Progenitor cell of endocrine pancreas (in vitro differentiated cells): ENCODE measurements at regions not wholly inside any gene's neighbourhood (a gene's known extent, or its start where the extent isn't known, plus 50 kb on each side); places are given as distances from the start of the nearest gene placed in this dataset.

Experiments
- DNase-seq: peaks from one replicate; pipeline ENCODE4 v3.0.0; 2021; ENCODE audit warnings: low spot score; ENCODE audit not compliant: unreplicated experiment
- H3K27ac Mint-ChIP-seq: 2 replicates; pipeline ENCODE4 v1.8.0; 2021; ENCODE audit warnings: mild to moderate bottlenecking, moderate library complexity, mixed read lengths
- H3K27me3 Mint-ChIP-seq: 2 replicates; pipeline ENCODE4 v1.8.0; 2021; ENCODE audit warnings: mixed read lengths
- H3K36me3 Mint-ChIP-seq: 2 replicates; pipeline ENCODE4 v1.8.0; 2022; ENCODE audit warnings: mixed read lengths; ENCODE audit not compliant: insufficient read depth
- H3K4me1 Mint-ChIP-seq: 2 replicates; pipeline ENCODE4 v1.8.0; 2021; ENCODE audit warnings: low read depth, mixed read lengths
- H3K4me3 Mint-ChIP-seq: 2 replicates; pipeline ENCODE4 v1.8.0; 2021; ENCODE audit warnings: low read depth, mild to moderate bottlenecking, moderate library complexity, mixed read lengths
- H3K9me3 Mint-ChIP-seq: 2 replicates; pipeline ENCODE4 v1.8.0; 2021; ENCODE audit warnings: low read depth, mixed read lengths
- TF ChIP-seq, protein P1 (sequence below): fragments of 200-600 bp; sonication (generic); IDR thresholded peaks from one replicate; pipeline ENCODE4 v1.5.0; 2021; ENCODE audit warnings: antibody characterized with exemption, mild to moderate bottlenecking; ENCODE audit not compliant: unreplicated experiment

DNA sequence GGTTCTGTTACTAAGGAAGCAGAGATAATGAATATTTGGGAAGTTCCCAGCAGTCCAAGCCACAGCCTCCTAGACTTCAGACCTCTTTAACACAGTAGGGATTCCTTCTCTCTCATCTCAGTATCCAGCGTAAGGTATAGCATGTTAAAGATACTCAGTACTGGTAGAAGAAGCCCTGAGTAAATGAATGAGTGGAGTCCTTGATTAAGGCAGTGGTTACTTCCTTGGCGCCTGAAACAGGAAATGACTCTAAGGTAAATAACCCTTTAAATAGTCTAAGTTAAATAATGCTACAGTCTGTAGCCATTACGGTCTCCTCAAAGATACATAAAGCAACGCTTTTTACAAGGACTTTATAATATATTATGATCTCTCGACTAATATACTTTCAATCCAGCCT is 650.8 kb upstream of the MIR17HG start:
- Mint-ChIP-seq H3K9me3 (no peaks in the 10 kb centered on the region), H3K4me1 (peaks cover 18% of the 10 kb centered on the region), H3K27me3 (no peaks in the 10 kb centered on the region), H3K27ac (no peak overlapping the region), H3K36me3 (no peaks in the 10 kb centered on the region), H3K4me3 (no peak overlapping the region)
- TF ChIP-seq, protein P1, sequence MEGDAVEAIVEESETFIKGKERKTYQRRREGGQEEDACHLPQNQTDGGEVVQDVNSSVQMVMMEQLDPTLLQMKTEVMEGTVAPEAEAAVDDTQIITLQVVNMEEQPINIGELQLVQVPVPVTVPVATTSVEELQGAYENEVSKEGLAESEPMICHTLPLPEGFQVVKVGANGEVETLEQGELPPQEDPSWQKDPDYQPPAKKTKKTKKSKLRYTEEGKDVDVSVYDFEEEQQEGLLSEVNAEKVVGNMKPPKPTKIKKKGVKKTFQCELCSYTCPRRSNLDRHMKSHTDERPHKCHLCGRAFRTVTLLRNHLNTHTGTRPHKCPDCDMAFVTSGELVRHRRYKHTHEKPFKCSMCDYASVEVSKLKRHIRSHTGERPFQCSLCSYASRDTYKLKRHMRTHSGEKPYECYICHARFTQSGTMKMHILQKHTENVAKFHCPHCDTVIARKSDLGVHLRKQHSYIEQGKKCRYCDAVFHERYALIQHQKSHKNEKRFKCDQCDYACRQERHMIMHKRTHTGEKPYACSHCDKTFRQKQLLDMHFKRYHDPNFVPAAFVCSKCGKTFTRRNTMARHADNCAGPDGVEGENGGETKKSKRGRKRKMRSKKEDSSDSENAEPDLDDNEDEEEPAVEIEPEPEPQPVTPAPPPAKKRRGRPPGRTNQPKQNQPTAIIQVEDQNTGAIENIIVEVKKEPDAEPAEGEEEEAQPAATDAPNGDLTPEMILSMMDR, result no peak
- no peak for DNase-seq

DNA sequence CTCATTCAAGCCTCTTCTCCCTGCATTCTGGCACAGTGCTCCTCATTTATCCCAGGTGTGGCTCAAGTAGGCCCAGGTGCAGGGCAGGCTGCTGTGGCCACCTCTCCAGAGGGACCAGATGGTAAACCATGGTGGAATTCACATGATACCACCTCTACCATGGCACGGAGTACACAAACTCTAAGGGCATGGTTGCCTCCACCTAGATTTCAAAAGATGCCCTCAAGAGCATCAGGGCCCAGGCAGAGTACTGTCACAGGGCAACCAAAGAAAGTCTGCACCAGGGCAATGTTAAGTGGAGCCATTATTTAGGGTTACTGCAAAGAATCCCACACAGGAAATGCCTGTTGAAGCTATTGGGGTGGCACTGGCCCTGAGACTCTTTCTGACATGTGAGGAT is 647.1 kb upstream of the MIR17HG start:
- H3K27me3 Mint-ChIP-seq, result no peaks in the 10 kb centered on the region
- H3K4me1 Mint-ChIP-seq, result peaks cover 29% of the 10 kb centered on the region
- peaks cover 6% of the 10 kb centered on the region for H3K9me3 Mint-ChIP-seq
- H3K36me3 Mint-ChIP-seq, result peaks cover 4% of the 10 kb centered on the region
- TF ChIP-seq, protein P1, result no peak
- no peak overlapping the region for H3K4me3 Mint-ChIP-seq
- no peak for DNase-seq
- H3K27ac Mint-ChIP-seq, result no peak overlapping the region

DNA sequence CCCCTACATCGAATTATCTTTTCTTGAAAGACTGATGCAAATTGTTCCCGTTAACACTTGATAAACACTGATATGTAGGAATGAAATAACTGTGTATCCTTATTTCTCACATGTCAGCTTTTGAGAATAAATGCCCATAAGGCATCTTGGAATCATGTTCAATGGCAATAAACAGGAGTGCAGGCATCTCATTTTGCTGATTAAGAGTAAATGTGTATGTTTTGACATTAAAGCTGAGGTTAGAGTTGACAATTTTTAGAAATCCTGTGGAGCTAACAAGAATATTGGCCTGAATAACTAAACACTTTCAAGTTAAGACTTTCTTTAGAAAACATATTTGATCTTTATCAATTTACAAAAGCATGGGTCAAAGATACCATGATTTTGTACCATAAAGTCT is 646.2 kb upstream of the MIR17HG start:
- H3K4me3 Mint-ChIP-seq, result no peak overlapping the region
- TF ChIP-seq, protein P1, result no peak
- DNase-seq, result no peak
- peaks cover 29% of the 10 kb centered on the region for H3K4me1 Mint-ChIP-seq
- H3K27me3 Mint-ChIP-seq, result no peaks in the 10 kb centered on the region
- H3K9me3 Mint-ChIP-seq, result peaks cover 6% of the 10 kb centered on the region
- no peak overlapping the region for H3K27ac Mint-ChIP-seq
- H3K36me3 Mint-ChIP-seq, result peaks cover 4% of the 10 kb centered on the region

DNA sequence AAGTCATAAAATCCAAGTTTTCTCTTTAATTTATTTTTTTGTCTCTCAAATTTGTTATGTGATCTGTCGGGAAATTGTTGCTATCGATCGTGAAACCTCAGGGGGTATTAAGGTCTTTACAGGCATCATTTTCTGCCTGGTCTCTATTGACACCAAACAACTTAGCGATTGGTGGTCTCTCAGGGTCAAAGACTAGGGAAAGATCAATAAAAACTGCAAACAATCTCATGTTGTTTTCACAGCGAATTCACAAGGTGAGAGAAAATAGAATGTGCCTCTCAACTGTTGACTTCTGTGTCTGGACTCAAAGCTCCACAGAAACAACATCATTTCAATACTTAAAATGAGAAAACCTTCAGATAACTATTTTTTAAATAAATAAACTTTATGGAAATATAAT is 645.4 kb upstream of the MIR17HG start:
- H3K36me3 Mint-ChIP-seq, result peaks cover 5% of the 10 kb centered on the region
- TF ChIP-seq, protein P1, result no peak
- peaks cover 29% of the 10 kb centered on the region for H3K4me1 Mint-ChIP-seq
- no peak for DNase-seq
- H3K9me3 Mint-ChIP-seq, result peaks cover 10% of the 10 kb centered on the region
- no peak overlapping the region for H3K4me3 Mint-ChIP-seq
- no peaks in the 10 kb centered on the region for H3K27me3 Mint-ChIP-seq
- no peak overlapping the region for H3K27ac Mint-ChIP-seq

DNA sequence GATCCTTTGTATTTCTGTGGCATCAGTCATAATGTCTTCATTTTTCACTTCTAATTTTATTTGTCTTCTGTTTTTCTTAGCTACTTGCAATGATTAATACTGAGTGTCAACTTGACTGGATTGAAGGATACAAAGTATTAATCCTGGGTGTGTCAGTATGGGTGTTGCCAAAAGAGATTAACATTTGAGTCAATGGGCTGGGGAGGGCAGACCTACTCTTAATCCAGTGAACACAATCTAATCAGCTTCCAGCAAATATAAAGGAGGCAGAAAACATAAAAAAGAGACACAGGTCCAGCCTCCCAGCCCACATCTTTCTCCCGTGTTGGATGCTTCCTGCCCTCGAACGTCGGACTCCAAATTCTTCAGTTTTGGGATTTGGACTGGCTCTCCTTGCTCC is 640.9 kb upstream of the MIR17HG start:
- peaks cover 28% of the 10 kb centered on the region for H3K4me1 Mint-ChIP-seq
- DNase-seq, result no peak
- H3K4me3 Mint-ChIP-seq, result no peak overlapping the region
- H3K9me3 Mint-ChIP-seq, result peaks cover 19% of the 10 kb centered on the region
- no peak overlapping the region for H3K27ac Mint-ChIP-seq
- H3K27me3 Mint-ChIP-seq, result no peaks in the 10 kb centered on the region
- H3K36me3 Mint-ChIP-seq, result peaks cover 9% of the 10 kb centered on the region
- TF ChIP-seq, protein P1, result no peak
